GM10248 (cell line): ENCODE measurements at regions not wholly inside any gene's neighbourhood (a gene's known extent, or its start where the extent isn't known, plus 50 kb on each side); places are given as distances from the start of the nearest gene placed in this dataset.
"Not testable (repeated sequence)": the region's sequence is repeated elsewhere in the genome, so short reads cannot be mapped to it uniquely, and the experiment has no call there.

ENCODE experiments used
- CTCF ChIA-PET: fragments of 300-600 bp; sonication (Branson Sonifier 250); formaldehyde crosslinking; extraction: SDS; loops from one replicate; lab custom pipeline; 2021; ENCODE audit warnings: antibody characterized with exemption; lab: Yijun Ruan, JAX
- POLR2A ChIA-PET: fragments of 350-650 bp; sonication (Branson Sonifier 250); formaldehyde crosslinking; extraction: SDS; loops from one replicate; lab custom pipeline; 2020; ENCODE audit warnings: antibody characterized with exemption; lab: Yijun Ruan, JAX
- DNase-seq: peaks from one replicate; pipeline ENCODE4 v3.0.0; 2012; ENCODE audit errors: extremely low spot score
- CTCF ChIP-seq: IDR thresholded peaks from 2 replicates; pipeline ENCODE4 v1.5.1; 2012; ENCODE audit warnings: mild to moderate bottlenecking, low read depth; ENCODE audit errors: extremely low read depth, missing control alignments, control extremely low read depth

GRCh38 chr2:48085888-48086287 lies 179.6 kb upstream of the FBXO11 start:
- ChIA-PET CTCF (no interaction called here), POLR2A (no interaction called here)
- no peak for DNase-seq
- no peak for TF ChIP-seq CTCF

- CTCF ChIA-PET, result interaction anchor here (0.8 to 1.5 kb wide), 5 partner anchors 10 to 347 kb away, joined by 3 to 5 read pairs (median 3); no protein-coding TSS in a partner anchor
- TF ChIP-seq CTCF, result no peak
- POLR2A ChIA-PET, result no interaction called here
- DNase-seq, result no peak
Measured at GRCh38 chr2:48088994-48089393, 182.7 kb upstream of the FBXO11 start.

- ChIA-PET POLR2A (no interaction called here), CTCF (interaction anchor here (1.0 to 1.5 kb wide), 5 partner anchors 10 to 183 kb away, joined by 3 to 5 read pairs (median 4); no protein-coding TSS in a partner anchor)
- no peak for TF ChIP-seq CTCF
- no peak for DNase-seq
Measured at GRCh38 chr2:48089644-48090043, 183.3 kb upstream of the FBXO11 start.

- DNase-seq, result no peak
- POLR2A ChIA-PET, result interaction anchor here (0.6 kb wide), 1 partner anchor 1034 kb away, joined by 5 read pairs; no protein-coding TSS in a partner anchor
- CTCF ChIA-PET, result interaction anchor here (1.1 to 1.6 kb wide), 3 partner anchors 9 to 25 kb away, joined by 3 to 6 read pairs (median 4); no protein-coding TSS in a partner anchor
- no peak for TF ChIP-seq CTCF
Measured at GRCh38 chr2:48092846-48093803, 186.8 kb upstream of the FBXO11 start.

GRCh38 chr2:48096765-48097164 lies 190.5 kb upstream of the FBXO11 start:
- POLR2A ChIA-PET, DNase-seq: not testable (repeated sequence)
- CTCF ChIA-PET, result interaction anchor here (1.3 kb wide), 1 partner anchor 9 kb away, joined by 3 read pairs; no protein-coding TSS in a partner anchor

- DNase-seq, result no peak
- POLR2A ChIA-PET, result no interaction called here
- CTCF ChIA-PET, result interaction anchor here (0.8 kb wide), 1 partner anchor 8 kb away, joined by 3 read pairs; no protein-coding TSS in a partner anchor
- no peak for TF ChIP-seq CTCF
Measured at GRCh38 chr2:48098539-48098938, 192.2 kb upstream of the FBXO11 start.
